ENCODE measurements at regions not wholly inside any gene's neighbourhood (a gene's known extent, or its start where the extent isn't known, plus 50 kb on each side); places are given as distances from the start of the nearest gene placed in this dataset.

DNA sequence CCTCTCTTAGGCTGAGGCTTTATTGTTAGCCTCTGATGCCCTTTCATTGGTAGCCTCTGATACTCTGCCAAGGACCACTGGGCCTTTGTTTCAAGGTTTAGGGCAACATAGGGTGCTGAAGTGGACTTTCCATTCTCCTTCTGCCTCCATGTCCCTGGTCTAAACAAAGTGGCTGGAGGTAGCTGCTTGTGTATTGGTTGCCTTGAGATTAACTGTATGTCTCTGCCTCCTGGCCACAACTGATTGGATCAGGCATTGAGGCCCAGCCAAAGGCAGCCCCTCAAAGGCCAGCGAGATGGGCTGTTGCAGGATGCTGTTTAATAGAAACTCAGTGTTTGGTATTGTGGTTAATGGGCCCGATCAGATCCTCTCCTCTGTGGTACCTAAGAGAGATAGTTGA, 77.9 kb upstream of the PRR23C start (continued):
- TF ChIP-seq, protein P1, sequence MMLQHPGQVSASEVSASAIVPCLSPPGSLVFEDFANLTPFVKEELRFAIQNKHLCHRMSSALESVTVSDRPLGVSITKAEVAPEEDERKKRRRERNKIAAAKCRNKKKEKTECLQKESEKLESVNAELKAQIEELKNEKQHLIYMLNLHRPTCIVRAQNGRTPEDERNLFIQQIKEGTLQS (IDR thresholded peaks at IDR 0.05; ENCODE audit: borderline replicate concordance, extremely low read depth, low read depth, low read length), result no peak
- no peak for TF ChIP-seq NR2C1 (IDR thresholded peaks at IDR 0.05)
- no peak for TF ChIP-seq KAT2A (conservative IDR thresholded peaks at IDR 0.05; ENCODE audit: control insufficient read depth, low read depth, low read length)
- TF ChIP-seq, protein P2, sequence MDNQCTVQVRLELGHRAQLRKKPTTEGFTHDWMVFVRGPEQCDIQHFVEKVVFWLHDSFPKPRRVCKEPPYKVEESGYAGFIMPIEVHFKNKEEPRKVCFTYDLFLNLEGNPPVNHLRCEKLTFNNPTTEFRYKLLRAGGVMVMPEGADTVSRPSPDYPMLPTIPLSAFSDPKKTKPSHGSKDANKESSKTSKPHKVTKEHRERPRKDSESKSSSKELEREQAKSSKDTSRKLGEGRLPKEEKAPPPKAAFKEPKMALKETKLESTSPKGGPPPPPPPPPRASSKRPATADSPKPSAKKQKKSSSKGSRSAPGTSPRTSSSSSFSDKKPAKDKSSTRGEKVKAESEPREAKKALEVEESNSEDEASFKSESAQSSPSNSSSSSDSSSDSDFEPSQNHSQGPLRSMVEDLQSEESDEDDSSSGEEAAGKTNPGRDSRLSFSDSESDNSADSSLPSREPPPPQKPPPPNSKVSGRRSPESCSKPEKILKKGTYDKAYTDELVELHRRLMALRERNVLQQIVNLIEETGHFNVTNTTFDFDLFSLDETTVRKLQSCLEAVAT (IDR thresholded peaks at IDR 0.05), result no peak
- no peak for TF ChIP-seq TAF1 (IDR thresholded peaks at IDR 0.05; ENCODE audit: borderline replicate concordance, low read depth, low read length)

DNA sequence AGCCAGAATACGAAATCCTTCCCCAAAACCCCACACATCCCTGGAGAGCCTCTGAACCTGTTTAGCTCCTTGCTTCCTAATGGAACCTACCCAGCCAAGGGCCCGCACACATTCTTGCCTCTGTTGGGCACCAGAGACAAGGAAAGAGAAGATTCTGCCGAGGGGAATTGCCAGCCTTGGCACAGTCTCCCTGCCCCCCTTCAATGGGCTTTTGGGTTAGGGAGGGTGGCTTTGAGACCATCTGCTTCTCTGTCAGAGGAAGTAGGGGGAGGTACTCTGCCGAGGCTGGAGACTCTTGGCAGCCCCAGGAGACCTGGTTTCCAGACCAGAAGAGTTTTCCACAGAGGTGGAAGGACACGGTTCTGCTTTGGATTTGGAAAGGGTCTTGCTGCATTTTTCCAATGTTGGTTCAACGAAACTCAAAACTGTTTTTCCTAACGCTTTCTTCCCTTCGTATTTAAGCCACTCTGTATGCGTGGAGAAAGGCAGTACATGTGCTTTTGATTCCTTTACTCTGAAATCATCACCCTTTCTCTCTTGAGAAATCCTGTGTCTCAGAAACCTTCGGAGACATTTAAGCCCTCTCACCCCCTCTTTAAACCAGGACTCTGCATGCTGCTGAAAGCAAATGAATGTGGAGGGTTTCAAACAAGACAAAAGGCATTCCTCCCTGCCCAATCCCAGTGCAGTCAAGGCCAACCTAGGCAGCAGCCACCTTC, 78.8 kb upstream of the PRR23C start:
- no peak overlapping the region for H2AFZ ChIP-seq (ENCODE audit: control insufficient read depth, low read depth, low read length)
- H3K27me3 ChIP-seq (replicated peaks in 1 of 2; ENCODE audit: control insufficient read depth in 2 of 2, insufficient read depth in 2 of 2, low read length in 1 of 2), result no peaks in the 10 kb centered on the region
- H3K79me2 ChIP-seq (ENCODE audit: control insufficient read depth, insufficient read depth, low read length), result no peaks in the 10 kb centered on the region
- in situ Hi-C loops (cut with MboI) (no loop called here), intact Hi-C loops (cut with micrococcal nuclease; ENCODE audit: unreplicated experiment) (no loop called here)
- no peaks in the 10 kb centered on the region for H3K36me3 ChIP-seq (ENCODE audit: control insufficient read depth in 2 of 2, insufficient read depth in 2 of 2, low read length in 1 of 2)
- WGBS (ENCODE audit: insufficient coverage, insufficient replicate concordance, low lambda C conversion rate, missing lambda C conversion rate), result 22% methylated on average over 10 of the region's 10 CpGs
- no peak overlapping the region for H3K9ac ChIP-seq (ENCODE audit: control insufficient read depth, insufficient read depth, low read length)
- no peak overlapping the region for H3K4me3 ChIP-seq
- no peaks in the 10 kb centered on the region; the same call in 1 of the 2 replicates for H4K20me1 ChIP-seq (ENCODE audit: control insufficient read depth, insufficient read depth)
- RAD21 ChIA-PET (ENCODE audit: unreplicated experiment), result no interaction called here
- CTCF ChIA-PET, result interaction anchor here (1.7 kb wide), 1 partner anchor 12 kb away, joined by 7 read pairs; no protein-coding TSS in a partner anchor
- FAIRE-seq (no peak), DNase-seq (ENCODE audit: low read depth, low spot score) (no peak), ATAC-seq (no peak)
- SMC1A ChIA-PET (ENCODE audit: uncharacterized antibody, unreplicated experiment), result no interaction called here
- BruUV-seq (replicated peaks), result no TSS peak
- no peaks in the 10 kb centered on the region for H3K4me1 ChIP-seq (ENCODE audit: control insufficient read depth, insufficient read depth, low read length)
- H3K9me3 ChIP-seq (replicated peaks; ENCODE audit: control insufficient read depth, insufficient read depth, low read length), result no peaks in the 10 kb centered on the region
- no peak overlapping the region for H3K4me2 ChIP-seq (ENCODE audit: control insufficient read depth, insufficient read depth)
- no peak overlapping the region for H3K27ac ChIP-seq (ENCODE audit: control insufficient read depth, insufficient read depth)
- POLR2A ChIA-PET, result no interaction called here
- no peak for TF ChIP-seq NR2F1 (conservative IDR thresholded peaks at IDR 0.05)
- TF ChIP-seq, protein P3, sequence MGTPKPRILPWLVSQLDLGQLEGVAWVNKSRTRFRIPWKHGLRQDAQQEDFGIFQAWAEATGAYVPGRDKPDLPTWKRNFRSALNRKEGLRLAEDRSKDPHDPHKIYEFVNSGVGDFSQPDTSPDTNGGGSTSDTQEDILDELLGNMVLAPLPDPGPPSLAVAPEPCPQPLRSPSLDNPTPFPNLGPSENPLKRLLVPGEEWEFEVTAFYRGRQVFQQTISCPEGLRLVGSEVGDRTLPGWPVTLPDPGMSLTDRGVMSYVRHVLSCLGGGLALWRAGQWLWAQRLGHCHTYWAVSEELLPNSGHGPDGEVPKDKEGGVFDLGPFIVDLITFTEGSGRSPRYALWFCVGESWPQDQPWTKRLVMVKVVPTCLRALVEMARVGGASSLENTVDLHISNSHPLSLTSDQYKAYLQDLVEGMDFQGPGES (IDR thresholded peaks at IDR 0.05), result no peak
- TF ChIP-seq, protein P4, sequence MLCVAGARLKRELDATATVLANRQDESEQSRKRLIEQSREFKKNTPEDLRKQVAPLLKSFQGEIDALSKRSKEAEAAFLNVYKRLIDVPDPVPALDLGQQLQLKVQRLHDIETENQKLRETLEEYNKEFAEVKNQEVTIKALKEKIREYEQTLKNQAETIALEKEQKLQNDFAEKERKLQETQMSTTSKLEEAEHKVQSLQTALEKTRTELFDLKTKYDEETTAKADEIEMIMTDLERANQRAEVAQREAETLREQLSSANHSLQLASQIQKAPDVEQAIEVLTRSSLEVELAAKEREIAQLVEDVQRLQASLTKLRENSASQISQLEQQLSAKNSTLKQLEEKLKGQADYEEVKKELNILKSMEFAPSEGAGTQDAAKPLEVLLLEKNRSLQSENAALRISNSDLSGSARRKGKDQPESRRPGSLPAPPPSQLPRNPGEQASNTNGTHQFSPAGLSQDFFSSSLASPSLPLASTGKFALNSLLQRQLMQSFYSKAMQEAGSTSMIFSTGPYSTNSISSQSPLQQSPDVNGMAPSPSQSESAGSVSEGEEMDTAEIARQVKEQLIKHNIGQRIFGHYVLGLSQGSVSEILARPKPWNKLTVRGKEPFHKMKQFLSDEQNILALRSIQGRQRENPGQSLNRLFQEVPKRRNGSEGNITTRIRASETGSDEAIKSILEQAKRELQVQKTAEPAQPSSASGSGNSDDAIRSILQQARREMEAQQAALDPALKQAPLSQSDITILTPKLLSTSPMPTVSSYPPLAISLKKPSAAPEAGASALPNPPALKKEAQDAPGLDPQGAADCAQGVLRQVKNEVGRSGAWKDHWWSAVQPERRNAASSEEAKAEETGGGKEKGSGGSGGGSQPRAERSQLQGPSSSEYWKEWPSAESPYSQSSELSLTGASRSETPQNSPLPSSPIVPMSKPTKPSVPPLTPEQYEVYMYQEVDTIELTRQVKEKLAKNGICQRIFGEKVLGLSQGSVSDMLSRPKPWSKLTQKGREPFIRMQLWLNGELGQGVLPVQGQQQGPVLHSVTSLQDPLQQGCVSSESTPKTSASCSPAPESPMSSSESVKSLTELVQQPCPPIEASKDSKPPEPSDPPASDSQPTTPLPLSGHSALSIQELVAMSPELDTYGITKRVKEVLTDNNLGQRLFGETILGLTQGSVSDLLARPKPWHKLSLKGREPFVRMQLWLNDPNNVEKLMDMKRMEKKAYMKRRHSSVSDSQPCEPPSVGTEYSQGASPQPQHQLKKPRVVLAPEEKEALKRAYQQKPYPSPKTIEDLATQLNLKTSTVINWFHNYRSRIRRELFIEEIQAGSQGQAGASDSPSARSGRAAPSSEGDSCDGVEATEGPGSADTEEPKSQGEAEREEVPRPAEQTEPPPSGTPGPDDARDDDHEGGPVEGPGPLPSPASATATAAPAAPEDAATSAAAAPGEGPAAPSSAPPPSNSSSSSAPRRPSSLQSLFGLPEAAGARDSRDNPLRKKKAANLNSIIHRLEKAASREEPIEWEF (IDR thresholded peaks at IDR 0.05; ENCODE audit: insufficient replicate concordance, low read depth, low read length), result no peak
- TF ChIP-seq, protein P5, sequence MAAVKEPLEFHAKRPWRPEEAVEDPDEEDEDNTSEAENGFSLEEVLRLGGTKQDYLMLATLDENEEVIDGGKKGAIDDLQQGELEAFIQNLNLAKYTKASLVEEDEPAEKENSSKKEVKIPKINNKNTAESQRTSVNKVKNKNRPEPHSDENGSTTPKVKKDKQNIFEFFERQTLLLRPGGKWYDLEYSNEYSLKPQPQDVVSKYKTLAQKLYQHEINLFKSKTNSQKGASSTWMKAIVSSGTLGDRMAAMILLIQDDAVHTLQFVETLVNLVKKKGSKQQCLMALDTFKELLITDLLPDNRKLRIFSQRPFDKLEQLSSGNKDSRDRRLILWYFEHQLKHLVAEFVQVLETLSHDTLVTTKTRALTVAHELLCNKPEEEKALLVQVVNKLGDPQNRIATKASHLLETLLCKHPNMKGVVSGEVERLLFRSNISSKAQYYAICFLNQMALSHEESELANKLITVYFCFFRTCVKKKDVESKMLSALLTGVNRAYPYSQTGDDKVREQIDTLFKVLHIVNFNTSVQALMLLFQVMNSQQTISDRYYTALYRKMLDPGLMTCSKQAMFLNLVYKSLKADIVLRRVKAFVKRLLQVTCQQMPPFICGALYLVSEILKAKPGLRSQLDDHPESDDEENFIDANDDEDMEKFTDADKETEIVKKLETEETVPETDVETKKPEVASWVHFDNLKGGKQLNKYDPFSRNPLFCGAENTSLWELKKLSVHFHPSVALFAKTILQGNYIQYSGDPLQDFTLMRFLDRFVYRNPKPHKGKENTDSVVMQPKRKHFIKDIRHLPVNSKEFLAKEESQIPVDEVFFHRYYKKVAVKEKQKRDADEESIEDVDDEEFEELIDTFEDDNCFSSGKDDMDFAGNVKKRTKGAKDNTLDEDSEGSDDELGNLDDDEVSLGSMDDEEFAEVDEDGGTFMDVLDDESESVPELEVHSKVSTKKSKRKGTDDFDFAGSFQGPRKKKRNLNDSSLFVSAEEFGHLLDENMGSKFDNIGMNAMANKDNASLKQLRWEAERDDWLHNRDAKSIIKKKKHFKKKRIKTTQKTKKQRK (IDR thresholded peaks at IDR 0.05; ENCODE audit: low read depth, low read length), result no peak
- TF ChIP-seq SUPT20H (IDR thresholded peaks at IDR 0.05; ENCODE audit: borderline replicate concordance, control insufficient read depth, low read depth, low read length), result no peak

Data from GM12878 (cell line).